Myocyte (in vitro differentiated cells): ENCODE measurements at regions not wholly inside any gene's neighbourhood (a gene's known extent, or its start where the extent isn't known, plus 50 kb on each side); places are given as distances from the start of the nearest gene placed in this dataset.

Experiments used
- DNase-seq: peaks from one replicate; pipeline ENCODE4 v3.0.0-alpha.2; 2012; ENCODE audit warnings: low read depth

DNA sequence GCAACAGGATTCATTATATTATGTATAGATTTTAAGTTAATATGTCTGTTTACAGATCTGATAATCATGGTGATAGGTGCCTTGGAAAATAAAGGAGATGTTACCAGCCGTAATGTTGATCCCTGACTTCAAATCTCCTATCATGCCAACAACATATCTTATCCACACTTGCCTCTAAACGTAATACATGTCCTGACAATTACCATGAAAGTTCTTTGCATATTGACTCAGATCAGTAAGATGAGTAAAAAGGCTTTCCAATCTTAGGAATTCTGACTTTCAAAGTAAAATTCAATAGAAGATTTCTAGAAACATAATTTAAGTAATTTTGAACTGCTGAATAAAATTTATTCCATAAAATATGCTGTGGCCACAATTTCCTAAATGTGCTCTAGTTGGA, 513.3 kb downstream of the ANKRD50 start:
- DNase-seq: no peak

DNA sequence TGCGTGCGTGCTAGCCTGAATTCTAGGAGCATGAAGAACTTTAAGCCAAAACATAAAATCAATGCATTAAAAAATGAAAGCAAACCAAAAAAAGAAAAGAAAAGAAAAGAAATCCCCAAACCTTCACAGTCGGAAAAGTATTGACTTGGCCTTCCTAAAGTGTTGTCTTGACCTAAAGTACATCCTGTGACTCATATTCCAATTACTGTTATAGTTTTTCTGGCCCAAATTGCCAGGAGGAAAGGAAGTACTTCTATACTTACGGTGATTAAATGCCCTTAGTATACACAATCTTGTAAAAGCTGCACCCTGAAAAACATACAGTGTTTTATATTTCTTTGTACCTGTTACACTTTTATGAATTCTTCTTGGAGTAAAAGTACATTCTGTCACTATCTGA, 512.8 kb downstream of the ANKRD50 start:
- DNase-seq: no peak

DNA sequence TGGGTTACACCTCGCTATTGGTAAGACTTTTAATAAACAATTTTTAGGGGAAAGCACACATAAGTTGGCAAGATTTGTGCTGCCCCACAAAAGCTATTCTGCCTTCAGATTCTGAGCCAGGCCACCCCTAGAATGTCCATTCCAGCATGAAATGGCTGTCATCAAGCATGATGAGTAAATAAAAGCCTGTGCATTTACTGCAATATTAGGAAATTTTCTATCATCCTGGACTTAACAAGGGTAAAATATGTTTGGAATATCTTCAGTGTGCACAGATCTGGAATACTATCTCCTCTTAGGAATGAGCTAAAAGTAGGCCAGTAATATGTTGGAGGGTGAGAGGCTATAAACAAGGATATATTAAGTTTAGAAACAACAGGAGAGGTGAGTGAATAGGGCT, 510.9 kb downstream of the ANKRD50 start:
- DNase-seq: no peak

DNA sequence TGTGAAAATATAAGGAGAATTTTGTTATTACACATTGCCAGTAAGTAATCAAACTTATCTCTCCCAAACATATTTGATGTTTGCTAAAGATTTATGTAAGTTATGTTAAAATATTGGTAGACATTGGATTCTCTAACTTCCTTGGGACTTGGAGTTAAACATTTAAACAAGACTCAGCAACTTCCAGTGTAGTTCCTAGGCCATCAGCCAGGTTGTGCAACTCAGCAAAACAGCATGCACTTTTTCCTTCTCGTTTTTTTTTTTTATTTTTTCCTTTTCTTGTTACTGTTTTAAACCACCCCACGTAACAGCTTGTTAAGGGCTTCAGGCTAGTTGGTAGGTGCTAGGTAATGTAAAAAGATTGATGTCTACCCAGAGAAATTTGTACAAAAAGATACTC, 510.4 kb downstream of the ANKRD50 start:
- DNase-seq: peak; percentile 24

DNA sequence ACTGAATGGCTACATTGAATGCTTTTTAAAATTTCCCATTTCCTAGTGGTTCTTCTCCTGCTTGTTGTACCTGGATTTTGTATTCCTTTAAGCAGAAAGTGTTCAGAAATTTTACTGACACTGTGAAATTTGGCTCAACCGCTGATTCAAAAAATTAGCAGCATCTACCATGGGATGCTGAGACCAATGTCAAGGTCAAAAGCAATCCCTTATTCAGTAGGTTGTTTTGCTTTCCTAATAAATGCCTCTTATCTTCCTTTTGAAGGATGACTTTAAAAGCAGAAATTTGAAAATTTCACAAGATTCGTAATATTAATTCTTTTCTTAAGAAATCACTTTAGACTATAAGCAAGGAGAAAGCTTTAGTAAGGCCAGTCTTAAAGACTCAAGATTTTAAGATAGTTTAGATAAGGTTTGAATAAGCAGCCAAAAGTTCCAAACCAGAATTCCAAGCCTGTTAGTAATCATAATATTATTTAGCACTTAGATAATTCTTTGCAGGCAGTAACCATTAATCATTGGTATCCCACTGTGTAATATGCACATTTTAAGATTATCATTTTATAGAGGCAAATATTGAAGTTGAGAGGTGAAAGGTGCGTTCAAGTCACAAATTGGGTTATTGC, 508.8 kb downstream of the ANKRD50 start:
- DNase-seq: peak; percentile 15

DNA sequence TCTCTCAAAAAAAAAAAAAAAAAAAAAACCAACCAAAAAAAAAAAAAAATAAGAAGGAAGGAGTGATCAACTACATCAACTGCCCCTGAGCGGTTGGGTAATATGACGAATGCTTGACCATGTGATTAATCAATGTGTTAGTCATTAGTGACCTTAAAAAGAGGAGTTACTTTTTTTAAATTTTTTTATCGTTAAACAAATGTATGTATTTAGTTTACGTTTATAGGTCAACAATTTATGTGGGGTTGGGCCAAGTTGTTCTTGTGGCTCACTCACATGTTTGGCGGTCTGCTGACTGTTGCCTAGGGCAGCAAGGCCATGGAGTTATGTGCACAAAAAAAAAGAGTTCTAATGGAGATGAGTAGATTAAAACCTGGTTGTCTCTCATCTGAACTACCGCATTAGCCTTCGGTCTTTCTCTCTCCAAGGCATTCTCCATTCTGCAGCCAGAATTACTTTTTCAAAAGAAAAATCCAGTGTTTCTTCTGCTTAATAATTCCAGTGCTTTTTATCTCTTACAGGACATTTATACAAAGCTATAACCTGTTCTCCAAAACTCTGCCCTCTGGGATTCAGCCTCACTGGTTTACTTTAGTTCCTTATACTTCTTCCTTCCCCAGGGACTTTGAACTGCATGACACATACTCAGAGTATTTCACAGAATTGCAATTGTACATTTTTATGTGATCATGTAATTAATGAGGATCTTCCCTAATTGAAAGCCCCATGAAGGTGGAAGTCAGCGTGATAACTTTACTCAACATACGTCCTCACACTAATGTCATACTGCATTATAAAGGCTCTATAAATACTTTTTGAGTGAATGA, 505.5 kb downstream of the ANKRD50 start:
- DNase-seq: no peak

DNA sequence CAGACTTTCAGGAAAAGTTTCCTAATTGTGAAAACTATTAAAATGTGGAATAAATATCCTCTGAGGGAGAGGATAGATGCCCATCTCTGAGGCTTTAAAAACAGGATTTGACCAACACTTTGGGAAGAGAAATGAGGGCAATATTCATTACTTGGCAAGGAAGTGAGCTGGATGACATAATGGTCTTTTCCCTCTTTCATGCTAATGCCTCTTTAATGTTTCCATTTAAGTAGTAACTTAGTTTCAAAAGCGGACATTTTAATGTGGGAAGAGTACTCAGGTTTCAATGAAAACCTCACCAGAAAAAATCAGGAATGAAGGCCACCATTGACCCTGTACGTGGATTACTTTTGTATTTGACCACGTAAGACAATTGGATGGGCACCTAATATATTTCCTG, 503.3 kb downstream of the ANKRD50 start:
- no peak for DNase-seq

DNA sequence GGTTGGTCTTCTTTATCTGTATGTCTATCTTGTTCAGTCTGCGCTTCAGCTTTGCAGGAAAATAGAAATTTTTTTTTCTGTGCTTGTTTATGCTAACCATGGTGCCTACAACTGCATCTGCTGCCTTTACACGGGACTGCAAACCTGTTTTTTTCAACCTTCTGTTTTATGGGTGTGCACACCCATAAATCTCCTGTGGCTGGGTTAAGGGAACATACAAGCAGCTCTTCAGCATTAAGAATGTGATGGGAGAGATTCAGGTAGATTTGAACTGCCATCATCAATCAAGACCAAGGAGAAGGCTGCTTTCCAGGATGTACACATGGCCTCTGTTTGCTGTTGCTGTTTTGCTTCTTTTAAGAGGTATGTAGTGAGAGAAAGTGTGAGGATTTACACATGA, 502.9 kb downstream of the ANKRD50 start:
- no peak for DNase-seq

DNA sequence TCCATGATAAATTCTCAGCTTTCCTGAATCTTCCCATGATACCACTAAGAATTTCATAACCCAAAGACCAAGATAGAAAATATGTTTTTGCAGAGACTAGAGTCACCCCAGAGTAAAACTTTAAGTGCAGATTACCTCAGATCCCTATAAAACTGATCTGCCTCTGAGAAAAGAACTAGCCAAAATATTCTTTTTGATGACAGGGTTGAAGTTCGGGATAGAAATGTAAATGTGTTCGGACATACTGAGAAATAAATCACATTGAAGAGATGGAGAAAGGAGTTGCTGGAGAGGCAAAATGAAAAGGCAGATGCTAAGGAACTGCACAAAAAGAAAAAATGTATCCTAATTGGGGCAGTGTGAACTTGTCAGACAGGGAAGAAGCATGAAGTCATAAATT, 501.8 kb downstream of the ANKRD50 start:
- no peak for DNase-seq

DNA sequence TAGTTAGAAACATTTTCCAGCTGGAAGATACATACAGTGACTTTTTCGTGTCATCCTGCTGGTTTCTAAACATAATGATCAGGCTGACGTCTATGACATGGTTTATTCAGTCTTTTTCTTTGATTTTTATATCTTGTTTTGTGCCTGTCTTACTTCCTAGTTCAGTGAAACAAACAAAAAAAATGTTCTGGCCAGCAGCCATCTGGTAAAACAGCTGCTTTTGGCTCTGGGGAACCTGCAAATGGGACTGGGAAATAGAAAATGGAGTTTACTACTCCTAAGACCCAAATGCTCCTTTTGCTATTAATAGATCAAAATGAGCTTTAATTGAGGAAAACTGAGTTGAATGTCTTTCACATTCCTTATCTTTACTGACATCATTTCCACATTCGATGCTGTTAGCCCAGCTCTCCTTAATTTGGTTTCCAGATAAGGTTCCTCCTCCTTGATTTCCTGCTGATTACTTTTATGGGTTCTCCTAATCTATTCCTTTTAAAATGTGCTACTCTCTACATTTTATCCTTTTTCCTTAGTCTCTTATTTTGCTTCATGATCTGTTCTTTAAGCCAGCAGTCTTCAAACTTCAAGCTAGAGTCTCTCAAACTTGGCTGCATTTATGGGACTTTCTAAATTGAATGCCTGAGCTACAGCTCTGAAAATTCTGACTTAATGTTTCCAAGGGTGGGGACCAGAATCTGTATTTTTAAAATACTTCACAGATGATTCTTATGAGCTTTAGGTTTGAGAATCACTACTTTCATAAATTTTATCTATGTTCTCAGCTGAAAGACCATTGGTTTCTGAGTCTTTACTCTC, 499.5 kb downstream of the ANKRD50 start:
- peak; percentile 81 for DNase-seq

DNA sequence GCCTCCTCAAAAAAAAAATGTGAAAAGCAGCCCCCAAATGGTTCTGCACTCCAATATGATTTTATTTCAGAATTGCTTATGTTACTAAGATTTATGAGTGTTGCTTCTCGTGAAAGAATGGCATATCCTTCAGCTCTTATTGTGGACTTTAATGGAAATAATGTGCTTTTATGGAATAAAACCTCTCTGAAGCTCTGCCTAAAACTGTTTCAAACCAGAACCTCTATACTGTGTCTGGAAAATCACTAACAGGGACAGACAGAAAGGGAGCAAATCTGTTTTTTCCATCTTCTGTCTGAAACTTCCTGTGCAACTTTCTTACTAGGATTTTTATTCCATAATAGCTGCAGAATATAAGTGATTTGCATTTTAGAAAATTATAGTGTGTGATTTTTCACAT, 493.1 kb downstream of the ANKRD50 start:
- DNase-seq: no peak

DNA sequence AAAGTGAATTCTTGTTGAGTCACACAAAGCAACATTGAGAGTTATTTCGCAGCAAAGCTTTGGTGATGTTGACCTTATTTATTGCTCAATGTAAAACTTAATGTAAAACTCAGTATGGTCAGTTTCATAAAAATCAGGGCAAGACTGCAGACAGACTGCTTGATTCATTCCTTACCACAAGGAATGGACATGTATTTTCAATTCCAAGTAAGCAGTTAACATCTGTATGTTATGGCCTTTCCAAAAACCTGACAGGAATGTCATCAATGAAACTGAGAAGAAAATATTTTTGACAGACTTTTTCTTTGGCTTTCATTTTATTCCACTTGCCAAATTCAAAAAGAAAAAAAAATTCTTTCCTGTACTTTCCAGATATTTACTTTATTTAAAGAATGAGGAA, 488.3 kb downstream of the ANKRD50 start:
- DNase-seq: no peak

DNA sequence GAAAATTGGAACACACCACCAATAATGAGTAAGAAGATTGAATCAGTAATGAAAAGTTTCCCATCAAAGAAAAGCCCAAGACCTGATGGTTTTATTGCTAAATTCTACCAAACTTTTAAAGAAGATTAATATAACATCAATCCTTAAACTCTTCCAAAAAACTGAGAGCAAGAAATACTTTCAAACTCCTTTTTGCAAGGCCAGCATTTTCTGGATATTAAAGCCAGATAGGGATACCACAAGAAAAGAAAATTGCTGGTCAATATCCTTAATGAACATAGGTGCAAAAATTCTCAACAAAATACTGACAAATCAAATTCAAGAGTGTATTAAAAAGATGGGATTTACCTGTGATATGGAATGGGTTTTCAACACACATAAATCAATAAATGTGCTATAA, 484.6 kb downstream of the ANKRD50 start:
- no peak for DNase-seq

DNA sequence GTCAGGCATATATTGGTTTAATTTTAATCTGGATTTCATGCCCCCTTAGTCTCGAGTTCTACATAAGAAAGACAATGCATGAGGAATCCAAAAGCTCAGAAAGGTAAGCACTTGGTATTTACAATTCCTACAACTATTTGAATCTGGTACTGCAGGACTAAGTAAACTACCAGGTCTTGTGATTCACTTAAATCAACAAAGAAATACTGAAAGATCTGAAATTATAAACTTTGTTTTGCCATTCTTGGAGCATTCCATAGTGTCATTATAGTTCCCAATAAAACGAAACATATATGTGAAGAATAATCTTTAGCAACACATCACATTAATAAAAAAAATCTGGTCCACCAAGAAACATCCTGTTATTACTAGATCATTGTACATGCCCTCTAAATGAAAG, 482.3 kb downstream of the ANKRD50 start:
- no peak for DNase-seq

DNA sequence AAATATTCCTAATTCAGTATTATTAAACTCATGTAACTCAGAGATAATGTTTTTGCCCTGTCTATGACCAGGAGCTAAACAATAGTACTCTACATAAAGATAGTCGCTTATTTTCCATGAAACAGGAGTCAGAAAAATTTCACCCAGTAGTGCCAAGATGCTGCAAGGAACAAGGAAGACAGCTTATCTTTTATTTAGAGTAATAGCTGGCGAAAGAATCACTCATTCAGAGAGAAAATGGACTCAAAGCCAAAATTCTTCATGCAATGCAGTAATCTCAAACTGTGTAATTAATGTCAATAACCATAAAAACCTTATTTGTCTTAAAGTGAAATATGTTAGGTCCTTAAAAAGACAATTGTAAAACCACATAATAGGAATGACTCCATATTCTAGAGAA, 477.8 kb downstream of the ANKRD50 start:
- no peak for DNase-seq

DNA sequence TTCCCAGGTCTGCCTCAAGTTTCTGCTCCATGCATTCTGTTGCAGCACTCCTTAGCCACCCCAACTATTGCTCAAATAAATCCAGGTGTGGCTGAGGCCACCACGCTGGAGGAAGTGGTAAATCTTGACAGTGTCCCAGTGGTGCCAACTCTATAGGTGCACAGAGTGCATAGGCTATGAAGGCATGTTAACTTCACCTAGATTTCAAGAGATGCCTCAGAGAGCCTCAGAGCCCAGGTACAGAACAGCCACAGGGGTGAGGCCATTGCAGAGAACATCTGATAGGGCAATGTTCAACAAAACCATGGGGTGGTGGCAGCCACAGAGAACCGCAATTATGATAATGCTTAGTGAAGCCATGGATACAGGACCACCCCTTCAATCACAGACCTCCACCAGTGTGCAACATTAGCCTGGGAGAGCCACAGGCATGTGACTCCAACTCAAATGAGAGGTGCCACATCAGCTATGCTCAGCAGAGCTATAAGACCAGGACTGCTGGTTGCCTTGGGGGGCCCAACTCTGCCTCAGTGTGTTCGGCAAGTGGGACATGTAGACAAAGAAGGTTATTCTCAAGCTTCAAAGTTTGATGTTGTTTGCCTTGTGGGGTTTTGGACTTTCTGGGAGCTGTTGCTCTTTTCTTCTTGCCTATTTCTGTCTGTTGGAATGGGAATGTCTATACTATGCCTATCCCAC, 468.7 kb downstream of the ANKRD50 start:
- no peak for DNase-seq

DNA sequence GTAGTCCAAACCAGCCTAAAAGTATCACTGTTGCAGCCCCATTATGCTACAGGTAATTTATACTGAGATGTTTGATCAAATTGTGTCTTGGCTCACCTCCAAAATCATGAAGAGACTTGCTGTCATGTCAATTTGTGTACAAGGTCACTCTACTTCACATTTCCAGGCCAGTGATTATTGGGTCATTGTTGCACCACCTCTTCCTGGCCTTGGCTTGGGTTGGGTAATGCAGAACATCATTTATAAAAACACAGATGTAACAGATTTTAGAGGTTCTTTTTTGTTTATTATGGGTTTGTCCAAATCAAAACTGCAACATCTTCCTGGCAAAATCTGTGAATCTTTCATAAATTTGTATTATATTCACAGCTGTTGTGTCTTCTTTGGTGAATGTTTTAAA, 459.5 kb downstream of the ANKRD50 start:
- DNase-seq: no peak

DNA sequence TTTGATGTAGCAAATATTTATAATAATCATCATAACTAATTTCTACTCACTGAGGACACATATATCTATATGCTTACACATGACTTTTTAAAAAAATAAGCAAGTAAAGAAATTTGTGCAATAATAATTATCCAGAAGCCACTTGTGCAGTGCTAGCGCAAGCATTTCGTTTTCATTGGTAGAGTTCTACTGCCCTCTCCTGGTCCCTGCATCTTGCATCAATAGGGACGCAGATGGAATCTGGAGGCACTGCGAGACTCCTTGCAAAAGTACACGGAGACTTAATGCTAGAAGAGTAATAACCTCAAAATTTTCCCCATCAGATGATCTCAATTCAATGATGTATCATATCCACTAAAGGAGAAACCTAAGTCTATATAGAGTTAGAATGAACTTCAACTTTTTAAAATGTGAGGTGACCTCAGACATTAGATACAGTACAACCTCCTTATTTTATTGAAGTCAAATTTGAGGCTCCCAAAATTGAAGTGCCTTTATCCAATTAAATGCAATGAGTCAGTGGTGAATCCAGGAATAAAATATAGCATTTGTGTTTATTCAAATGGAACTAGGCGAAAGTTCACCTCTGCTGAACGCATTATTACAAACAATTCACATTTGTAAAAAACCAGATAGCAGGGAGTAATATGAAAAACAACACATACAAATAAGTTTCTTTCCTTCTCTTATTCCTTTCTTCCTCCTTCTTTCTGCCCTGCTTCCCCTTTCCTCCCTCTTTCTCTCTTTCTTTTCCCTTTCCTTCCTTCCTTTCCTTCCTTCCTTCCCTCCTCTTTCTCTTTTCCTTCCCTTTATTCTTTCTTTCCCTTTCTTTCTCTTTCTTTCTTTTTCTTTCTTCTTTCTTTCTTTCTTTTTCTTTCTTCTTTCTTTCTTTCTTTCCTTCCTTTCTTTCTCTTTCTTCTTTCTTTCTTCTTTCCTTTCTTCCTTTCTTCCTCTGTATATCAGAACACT, 450.0 kb downstream of the ANKRD50 start:
- DNase-seq: peak; percentile 87

DNA sequence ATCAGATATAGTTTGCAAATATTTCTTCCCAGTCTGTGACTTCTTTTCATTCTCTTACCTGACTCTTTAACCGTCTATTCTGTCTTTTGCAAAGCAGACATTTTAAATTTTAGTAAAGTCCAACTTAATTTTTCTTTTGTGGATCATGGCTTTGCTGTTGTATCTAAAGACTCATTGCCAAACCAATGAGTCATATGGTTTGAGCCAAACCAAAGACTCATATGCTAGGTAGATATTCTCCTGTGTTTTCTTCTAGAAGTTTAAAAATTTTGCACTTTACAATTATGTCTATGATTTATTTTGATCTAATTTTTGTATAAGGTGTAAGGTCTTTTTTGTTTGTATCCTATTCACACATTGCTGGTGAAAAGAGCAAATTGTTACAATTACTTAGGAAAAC, 446.8 kb downstream of the ANKRD50 start:
- DNase-seq: no peak

DNA sequence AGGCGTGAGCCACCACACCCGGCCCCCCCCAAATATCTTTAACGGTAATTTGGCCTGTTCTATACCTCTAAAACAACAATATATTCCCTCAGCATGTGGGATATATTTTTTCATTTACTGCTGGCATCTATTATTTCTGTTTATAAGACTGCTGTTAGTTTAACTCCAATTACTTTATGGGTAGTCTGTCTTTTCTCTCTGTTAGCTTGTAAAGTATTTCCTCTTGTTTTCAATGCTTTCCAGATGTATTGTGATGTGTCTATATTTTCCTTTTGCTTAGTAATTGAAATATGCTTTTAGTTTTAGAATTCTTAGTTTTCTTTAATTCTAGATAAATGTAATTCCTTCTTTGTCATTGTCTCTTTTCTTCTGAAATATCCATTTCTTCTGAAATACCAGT, 445.8 kb downstream of the ANKRD50 start:
- no peak for DNase-seq
